ENCODE measurements at regions not wholly inside any gene's neighbourhood (a gene's known extent, or its start where the extent isn't known, plus 50 kb on each side); places are given as distances from the start of the nearest gene placed in this dataset.
"Not testable (repeated sequence)": the region's sequence is repeated elsewhere in the genome, so short reads cannot be mapped to it uniquely, and the experiment has no call there.

DNA sequence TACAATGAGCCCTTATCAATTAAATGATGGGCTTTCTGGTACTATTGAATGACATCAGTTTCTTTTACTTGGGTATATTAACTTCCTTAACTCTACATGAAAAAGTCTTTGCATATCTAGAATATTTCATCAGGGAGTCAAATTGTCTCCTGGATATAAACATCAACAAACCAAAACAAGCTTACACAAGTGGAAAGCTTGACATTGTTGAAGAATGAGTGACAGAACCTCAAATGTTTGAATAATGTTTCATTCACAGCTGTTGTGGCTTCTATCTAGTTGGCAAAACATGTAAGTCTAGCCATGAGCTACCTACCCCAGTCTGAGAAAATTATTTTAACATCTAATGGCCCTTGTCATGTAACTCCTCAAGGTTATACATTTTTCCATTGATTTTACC is 604.8 kb upstream of the ADAMTS5 start:
- no peak for DNase-seq (ENCODE audit: low read depth in 2 of 2)

DNA sequence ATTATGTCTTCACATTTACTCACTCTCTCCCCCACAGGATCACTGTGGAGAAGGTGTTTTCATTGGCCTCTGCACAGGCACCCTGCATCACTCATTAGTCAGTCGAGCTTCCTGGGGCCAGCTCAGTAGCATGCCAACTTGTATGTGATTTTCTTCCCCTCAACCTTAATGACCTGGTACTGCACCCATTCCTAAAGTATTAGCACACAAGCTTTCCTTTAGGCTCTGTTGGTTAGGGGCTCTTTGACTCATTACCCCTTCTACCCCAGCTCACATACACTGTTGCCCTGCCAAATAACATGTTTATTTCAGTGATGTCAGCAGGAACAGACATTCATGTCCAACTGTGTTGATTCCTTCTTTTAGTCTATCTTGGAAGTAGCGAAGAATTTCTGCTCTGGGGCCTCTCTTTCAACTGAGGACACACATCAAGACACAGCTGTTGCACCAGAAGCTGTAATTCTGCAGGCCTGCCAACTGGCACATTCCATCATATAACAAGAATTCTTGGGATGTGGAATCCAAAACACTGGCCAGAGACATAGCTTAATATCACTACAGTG is 603.5 kb upstream of the ADAMTS5 start:
- DNase-seq (ENCODE audit: low read depth in 2 of 2), result no peak

DNA sequence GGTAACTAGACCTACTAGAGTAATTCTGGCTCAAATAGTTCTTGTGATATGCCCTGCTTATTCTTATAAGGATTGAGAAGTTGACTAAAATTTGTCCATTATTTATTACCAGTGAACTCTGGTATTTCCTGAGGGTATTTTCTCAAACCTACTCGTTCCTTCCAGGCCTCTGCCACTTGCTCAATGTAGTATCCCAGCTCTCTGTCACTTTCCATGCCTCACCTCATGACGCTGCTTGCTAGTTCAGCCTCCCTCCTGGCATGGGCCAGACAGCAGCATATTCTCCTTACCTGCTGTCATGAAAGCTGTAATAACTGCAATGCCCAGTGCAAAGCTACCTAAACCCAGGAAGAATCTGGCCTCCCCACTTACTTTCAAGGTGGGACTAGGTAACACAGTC is 602.9 kb upstream of the ADAMTS5 start:
- DNase-seq (ENCODE audit: low read depth in 2 of 2), result no peak

- DNase-seq (ENCODE audit: low read depth in 2 of 2), result no peak
These were observed 602.2 kb upstream of the ADAMTS5 start for GRCh38 chr21:27569091-27569490.

GRCh38 chr21:27567381-27567780 is 600.5 kb upstream of the ADAMTS5 start:
- DNase-seq (ENCODE audit: low read depth in 2 of 2), result no peak

- DNase-seq (ENCODE audit: low read depth in 2 of 2), result no peak
These were observed 599.6 kb upstream of the ADAMTS5 start for GRCh38 chr21:27566521-27566920.

GRCh38 chr21:27565364-27565763 is 598.5 kb upstream of the ADAMTS5 start:
- no peak for DNase-seq (ENCODE audit: low read depth in 2 of 2)

GRCh38 chr21:27564684-27565301 is 597.9 kb upstream of the ADAMTS5 start:
- no peak for DNase-seq (ENCODE audit: low read depth in 2 of 2)

- DNase-seq (ENCODE audit: low read depth in 2 of 2), result no peak
These were observed 595.4 kb upstream of the ADAMTS5 start for GRCh38 chr21:27562303-27562702.

DNA sequence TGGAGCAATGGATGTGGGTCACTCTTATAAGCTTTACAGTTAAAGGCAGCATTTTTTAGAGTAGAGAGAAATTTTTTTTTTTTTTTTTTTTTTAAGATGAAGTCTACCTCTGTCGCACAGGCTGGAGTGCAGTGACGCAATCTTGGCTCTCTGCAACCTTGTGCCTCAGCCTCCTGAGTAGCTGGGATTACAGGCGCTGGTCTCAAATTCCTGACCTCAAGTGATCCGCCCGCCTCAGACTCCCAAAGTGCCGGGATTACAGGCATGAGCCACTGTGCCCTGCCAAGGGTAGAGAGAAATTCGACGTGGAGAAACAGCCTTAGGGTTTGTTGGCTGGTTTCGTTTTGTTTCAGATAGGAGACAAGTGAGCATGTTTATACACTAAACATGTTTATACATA is 594.2 kb upstream of the ADAMTS5 start:
- no peak for DNase-seq (ENCODE audit: low read depth in 2 of 2)

DNA sequence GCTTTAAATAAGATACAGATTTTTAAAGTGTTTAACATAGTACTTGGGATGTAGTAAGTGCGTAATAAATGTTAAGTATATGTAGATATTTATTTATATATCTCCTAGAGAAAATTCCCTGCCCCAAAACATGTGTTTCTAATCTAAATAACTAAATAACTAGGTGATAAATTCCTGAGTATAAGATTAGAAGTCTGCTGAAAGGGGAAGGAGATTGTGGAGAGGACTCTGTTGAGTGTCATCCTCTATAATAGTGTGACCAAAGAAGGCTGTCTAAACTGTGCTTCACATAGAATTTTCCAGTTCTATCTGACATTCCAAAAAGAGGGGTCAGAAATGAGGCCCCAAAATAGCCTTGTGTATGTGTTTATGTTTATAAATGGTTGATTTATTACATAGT is 590.5 kb upstream of the ADAMTS5 start:
- no peak for DNase-seq (ENCODE audit: low read depth in 2 of 2)

DNA sequence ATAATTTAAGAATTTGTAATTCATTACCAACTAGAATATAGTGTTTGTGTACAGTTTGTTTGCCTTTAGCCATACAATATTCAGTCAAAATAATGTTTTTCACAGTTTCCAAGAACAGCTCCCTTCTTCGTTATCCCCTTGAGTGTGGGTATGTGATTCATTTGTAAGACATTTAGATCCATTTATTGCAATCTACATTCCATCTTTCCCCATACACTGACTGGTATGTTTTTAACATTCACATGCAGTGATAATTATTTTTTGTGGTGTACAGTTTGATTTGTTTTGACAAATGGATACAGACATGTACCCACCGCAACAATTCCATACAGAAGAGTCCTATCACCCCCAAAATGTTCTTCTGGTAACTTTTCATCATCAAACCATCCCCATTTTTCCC is 589.1 kb upstream of the ADAMTS5 start:
- no peak for DNase-seq (ENCODE audit: low read depth in 2 of 2)

- no peak for DNase-seq (ENCODE audit: low read depth in 2 of 2)
These were observed 583.4 kb upstream of the ADAMTS5 start for GRCh38 chr21:27550287-27550686.

GRCh38 chr21:27548486-27548885 is 581.6 kb upstream of the ADAMTS5 start:
- DNase-seq (ENCODE audit: low read depth in 2 of 2), result no peak

- DNase-seq (ENCODE audit: low read depth in 2 of 2), result no peak
These were observed 579.0 kb upstream of the ADAMTS5 start for GRCh38 chr21:27545754-27546349.

DNA sequence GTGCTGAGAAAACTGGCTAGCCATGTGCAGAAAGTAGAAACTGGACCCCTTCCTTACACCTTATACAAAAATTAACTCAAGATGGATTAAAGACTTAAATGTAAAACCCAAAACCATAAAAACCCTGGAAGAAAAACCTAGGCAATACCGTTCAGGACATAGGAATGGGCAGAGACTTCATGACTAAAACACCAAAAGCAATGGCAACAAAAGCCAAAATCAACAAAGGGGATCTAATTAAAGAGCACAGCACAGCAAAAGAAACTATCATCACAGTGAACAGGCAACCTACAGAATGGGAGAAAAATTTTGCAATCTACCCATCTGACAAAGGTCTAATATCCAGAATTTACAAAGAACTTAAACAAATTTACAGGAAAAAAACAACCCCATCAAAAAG is 575.2 kb upstream of the ADAMTS5 start:
- DNase-seq (ENCODE audit: low read depth in 2 of 2), result not testable (repeated sequence)

- no peak for DNase-seq (ENCODE audit: low read depth in 2 of 2)
These were observed 569.4 kb upstream of the ADAMTS5 start for GRCh38 chr21:27536319-27536718.

GRCh38 chr21:27535188-27535587 is 568.3 kb upstream of the ADAMTS5 start:
- DNase-seq (ENCODE audit: low read depth in 2 of 2), result no peak

GRCh38 chr21:27534206-27534605 is 567.3 kb upstream of the ADAMTS5 start:
- DNase-seq (ENCODE audit: low read depth in 2 of 2), result no peak

DNA sequence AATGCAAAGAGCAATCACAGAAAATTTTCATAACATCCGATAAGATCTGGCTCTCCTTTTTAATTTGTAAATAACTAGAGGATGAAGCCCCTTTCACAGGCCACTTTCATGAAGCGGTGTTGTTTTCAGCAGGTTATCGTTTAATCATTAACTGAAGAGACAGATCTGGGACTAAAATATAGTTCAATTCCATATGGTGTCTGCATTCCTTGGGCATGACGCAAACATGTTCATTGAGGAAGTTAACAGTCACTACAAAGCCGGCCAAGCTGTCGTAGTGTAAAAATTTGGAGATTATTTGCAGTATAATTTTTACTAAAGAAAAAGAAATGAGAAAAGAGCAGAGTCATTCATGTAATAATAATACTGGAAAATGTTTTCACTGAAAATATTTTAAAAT is 565.2 kb upstream of the ADAMTS5 start:
- no peak for DNase-seq (ENCODE audit: low read depth in 2 of 2)

GRCh38 chr21:27528697-27529096 is 561.8 kb upstream of the ADAMTS5 start:
- no peak for DNase-seq (ENCODE audit: low read depth in 2 of 2)

- no peak for DNase-seq (ENCODE audit: low read depth in 2 of 2)
These were observed 559.6 kb upstream of the ADAMTS5 start for GRCh38 chr21:27526451-27526850.

GRCh38 chr21:27525780-27526179 is 558.9 kb upstream of the ADAMTS5 start:
- DNase-seq (ENCODE audit: low read depth in 2 of 2), result no peak

DNA sequence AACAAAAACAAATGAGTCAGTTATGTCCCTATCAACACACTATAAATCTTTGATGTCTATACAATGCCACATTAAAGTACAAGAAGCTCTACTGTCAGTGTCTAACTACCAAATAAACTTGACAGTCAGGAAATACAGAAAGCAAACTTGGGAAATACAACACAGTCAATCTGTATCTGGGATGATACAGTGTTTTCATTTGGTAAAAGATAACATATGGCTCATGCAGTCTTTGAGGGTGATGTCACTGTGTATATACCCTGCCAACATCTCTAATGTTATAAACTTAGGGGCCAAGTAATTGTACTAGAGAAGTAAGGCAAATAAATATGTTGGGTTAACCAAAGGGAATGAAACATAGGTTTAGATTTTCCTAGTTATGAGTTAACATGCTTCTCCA is 552.5 kb upstream of the ADAMTS5 start:
- no peak for DNase-seq (ENCODE audit: low read depth in 2 of 2)

Measured in stimulated activated CD4-positive, alpha-beta T cell treated with anti-CD3 and anti-CD28 coated beads, Interleukin-1b, Interleukin-23, amount 100 ng/mL, for 1 hour (primary cell).